Peyer's patch (tissue), 4 donors: ENCODE measurements at regions not wholly inside any gene's neighbourhood (a gene's known extent, or its start where the extent isn't known, plus 50 kb on each side); places are given as distances from the start of the nearest gene placed in this dataset.
A peak's percentile ranks its signal among the peaks of the same experiment; 100 is the strongest.

ENCODE experiments used
- DNase-seq, 3 donors: peaks; one replicate each; pipeline ENCODE4 v3.0.0-alpha.2; 2017 to 2019
- H3K27ac ChIP-seq, 4 donors: fragments of 200-600 bp; sonication (generic); one replicate each; pipeline ENCODE4 v1.5.1; 2016 to 2019
- H3K27me3 ChIP-seq, 2 donors: fragments of 200-600 bp; sonication (generic); one replicate each; pipeline ENCODE4 v1.5.1; 2019
- H3K36me3 ChIP-seq, 3 donors: fragments of 200-600 bp; sonication (generic); one replicate each; pipeline ENCODE4 v1.5.1; 2016 to 2019
- H3K4me1 ChIP-seq, 4 donors: fragments of 200-600 bp; sonication (generic); one replicate each; pipeline ENCODE4 v1.5.1; 2016 to 2019
- H3K4me3 ChIP-seq, 4 donors: fragments of 200-600 bp; sonication (generic); 1 replicate in 3 of 4; 2 replicates in 1 of 4; pipeline ENCODE4 v1.5.1; 2016 to 2019; ENCODE audit warnings: mild to moderate bottlenecking in 1 of 4
- H3K9me3 ChIP-seq, 4 donors: fragments of 200-600 bp; sonication (generic); one replicate each; pipeline ENCODE4 v1.5.1; 2016 to 2019; ENCODE audit warnings: mild to moderate bottlenecking in 1 of 4
- POLR2A ChIP-seq, 2 donors: fragments of 450-650 bp; IDR thresholded peaks; one replicate each; pipeline ENCODE4 v1.5.1; 2017; ENCODE audit warnings: antibody characterized with exemption in 2 of 2, mild to moderate bottlenecking in 2 of 2, moderate library complexity in 2 of 2
- TF ChIP-seq, protein P1 (sequence below), 6 experiments: fragments of 450-650 bp in 4 of 6; fragments of 200-600 bp in 2 of 6; sonication (generic) in 1 of 6; IDR thresholded peaks; one replicate each; pipeline ENCODE4 v1.5.1; 2017 to 2019; ENCODE audit warnings: antibody characterized with exemption in 6 of 6, mild to moderate bottlenecking in 3 of 6, moderate library complexity in 1 of 6

DNA sequence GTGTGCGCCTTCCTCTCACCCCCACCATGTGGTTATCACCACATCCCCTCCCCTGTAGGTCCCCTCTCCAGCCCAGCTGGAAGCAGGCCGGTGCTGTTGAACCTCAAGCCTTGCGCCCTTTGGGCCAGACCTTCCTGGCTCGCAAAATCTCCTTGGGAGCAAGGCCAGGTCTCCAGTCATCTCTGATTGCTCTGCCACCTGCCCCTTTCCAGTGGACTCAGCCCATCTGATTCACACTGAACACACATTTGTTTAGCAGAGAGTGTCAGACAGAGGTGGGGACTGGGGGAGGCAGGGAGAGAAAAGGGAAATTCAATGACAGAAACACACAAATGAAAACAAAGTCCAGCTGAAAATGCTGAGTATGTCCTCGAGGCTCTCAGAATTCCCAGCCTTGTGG lies 119.4 kb downstream of the TPRA1 start:
- Histone ChIP-seq H3K4me3 (no peak overlapping the region), H3K36me3 (no peaks in the 10 kb centered on the region), H3K9me3 (no peaks in the 10 kb centered on the region), H3K4me1 (no peaks in the 10 kb centered on the region), H3K27ac (no peak overlapping the region), H3K27me3 (no peaks in the 10 kb centered on the region)
- DNase-seq, result no peak
- no peak for TF ChIP-seq POLR2A (IDR thresholded peaks at IDR 0.05)
- TF ChIP-seq, protein P1, sequence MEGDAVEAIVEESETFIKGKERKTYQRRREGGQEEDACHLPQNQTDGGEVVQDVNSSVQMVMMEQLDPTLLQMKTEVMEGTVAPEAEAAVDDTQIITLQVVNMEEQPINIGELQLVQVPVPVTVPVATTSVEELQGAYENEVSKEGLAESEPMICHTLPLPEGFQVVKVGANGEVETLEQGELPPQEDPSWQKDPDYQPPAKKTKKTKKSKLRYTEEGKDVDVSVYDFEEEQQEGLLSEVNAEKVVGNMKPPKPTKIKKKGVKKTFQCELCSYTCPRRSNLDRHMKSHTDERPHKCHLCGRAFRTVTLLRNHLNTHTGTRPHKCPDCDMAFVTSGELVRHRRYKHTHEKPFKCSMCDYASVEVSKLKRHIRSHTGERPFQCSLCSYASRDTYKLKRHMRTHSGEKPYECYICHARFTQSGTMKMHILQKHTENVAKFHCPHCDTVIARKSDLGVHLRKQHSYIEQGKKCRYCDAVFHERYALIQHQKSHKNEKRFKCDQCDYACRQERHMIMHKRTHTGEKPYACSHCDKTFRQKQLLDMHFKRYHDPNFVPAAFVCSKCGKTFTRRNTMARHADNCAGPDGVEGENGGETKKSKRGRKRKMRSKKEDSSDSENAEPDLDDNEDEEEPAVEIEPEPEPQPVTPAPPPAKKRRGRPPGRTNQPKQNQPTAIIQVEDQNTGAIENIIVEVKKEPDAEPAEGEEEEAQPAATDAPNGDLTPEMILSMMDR (IDR thresholded peaks at IDR 0.05), result no peak

DNA sequence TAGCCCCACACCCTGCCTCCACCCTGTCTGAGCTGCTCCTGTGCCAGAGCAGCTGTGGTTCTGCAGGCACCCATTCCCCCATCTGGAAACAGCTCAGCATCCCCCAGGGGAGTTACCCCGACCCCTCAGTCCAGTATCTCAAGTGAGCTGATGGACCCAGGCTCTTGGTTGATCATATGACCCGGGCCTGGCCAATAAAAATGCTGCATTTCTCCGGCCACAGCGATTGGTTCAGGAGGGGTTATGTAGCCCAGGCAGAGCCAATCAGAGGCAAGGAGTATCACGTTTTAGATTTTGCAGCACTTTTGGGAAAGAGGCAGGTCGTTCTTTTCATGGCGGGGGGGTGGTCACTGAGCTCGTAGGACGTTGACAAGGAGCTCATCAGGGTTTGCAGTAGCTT lies 120.8 kb downstream of the TPRA1 start:
- Histone ChIP-seq H3K9me3 (no peaks in the 10 kb centered on the region), H3K27ac (no peak overlapping the region), H3K4me3 (no peak overlapping the region), H3K4me1 (no peaks in the 10 kb centered on the region), H3K36me3 (no peaks in the 10 kb centered on the region), H3K27me3 (no peaks in the 10 kb centered on the region)
- TF ChIP-seq, protein P1 (IDR thresholded peaks at IDR 0.05), result no peak
- TF ChIP-seq POLR2A (IDR thresholded peaks at IDR 0.05), result no peak
- DNase-seq, result no peak

DNA sequence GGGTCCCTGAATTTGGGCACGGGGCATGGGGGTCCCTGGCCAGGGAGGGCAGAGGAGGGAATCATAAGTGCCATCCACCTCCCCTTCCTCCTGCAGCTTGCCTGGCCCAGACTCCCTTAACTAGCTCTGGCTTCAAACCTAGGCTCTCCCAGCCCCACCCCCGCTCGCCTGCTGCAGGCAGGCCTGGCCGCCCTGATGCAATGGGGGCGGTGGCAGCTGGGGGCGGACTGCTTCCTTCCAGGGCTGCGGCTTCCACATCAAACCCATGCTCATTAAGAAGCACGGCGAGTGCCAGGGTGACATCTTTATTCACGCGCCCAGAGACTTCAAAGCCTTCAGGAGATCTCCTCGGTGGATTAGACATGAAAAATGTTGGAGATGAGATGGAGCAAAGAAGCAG lies 123.1 kb downstream of the TPRA1 start:
- H3K9me3 ChIP-seq, result no peaks in the 10 kb centered on the region
- no peak for DNase-seq
- H3K27me3 ChIP-seq, result no peaks in the 10 kb centered on the region
- H3K36me3 ChIP-seq, result no peaks in the 10 kb centered on the region
- no peaks in the 10 kb centered on the region for H3K4me1 ChIP-seq
- no peak overlapping the region for H3K27ac ChIP-seq
- TF ChIP-seq, protein P1 (IDR thresholded peaks at IDR 0.05), result no peak
- no peak for TF ChIP-seq POLR2A (IDR thresholded peaks at IDR 0.05)
- H3K4me3 ChIP-seq, result no peak overlapping the region

DNA sequence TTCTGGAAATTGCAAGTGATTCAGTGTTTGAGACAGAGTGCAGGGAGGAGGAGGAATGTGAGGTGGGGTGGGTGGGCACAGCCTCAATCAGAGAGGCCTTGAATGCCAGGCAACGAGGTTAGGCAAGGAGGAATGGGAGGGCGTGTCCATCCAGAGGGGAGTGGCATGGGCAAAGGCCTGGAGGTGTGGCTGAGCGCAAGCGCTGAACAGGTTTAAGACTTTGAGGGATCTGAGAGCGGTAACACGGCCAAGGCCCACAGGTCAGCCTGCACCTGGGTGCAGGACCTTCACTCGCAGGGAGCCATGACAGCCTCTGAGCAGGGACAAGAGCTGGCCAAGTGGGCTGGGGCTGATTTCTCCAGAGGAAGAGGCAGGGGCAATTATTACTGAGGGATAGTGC lies 125.9 kb downstream of the TPRA1 start:
- no peak for TF ChIP-seq POLR2A (IDR thresholded peaks at IDR 0.05)
- TF ChIP-seq, protein P1 (IDR thresholded peaks at IDR 0.05), result no peak
- Histone ChIP-seq H3K9me3 (no peaks in the 10 kb centered on the region), H3K36me3 (no peaks in the 10 kb centered on the region), H3K27ac (no peak overlapping the region), H3K4me3 (no peak overlapping the region), H3K27me3 (no peaks in the 10 kb centered on the region), H3K4me1 (no peaks in the 10 kb centered on the region)
- DNase-seq, result peak in 2 of 3 donors; percentile 50 to 60

DNA sequence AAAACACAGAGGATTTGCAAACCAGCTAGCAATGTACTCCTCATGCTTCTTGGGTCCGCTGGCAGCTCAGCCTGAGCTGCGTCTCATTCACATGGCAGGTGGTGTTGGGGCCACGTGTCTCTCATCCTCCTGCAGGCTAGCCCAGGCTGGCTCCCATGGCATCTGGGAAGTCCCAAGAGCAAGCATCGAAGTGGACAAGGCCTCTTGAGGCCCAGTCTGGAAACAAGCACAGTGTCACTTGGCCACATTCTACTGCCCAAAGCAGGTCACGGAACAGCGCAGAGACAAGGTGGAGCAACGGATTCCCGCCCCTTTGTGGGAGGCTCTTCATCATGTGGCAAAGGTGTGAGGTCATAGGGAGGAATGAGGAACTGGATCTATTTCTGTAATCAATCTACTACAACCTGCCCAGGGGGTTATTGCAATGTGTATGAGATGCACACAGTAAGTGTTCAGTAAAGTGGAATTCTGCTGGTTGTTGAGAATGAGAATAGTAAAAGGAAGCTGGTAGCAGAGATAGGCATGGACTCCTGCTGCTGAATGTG lies 128.3 kb downstream of the TPRA1 start:
- no peak overlapping the region for H3K4me3 ChIP-seq
- H3K36me3 ChIP-seq, result no peaks in the 10 kb centered on the region
- no peak overlapping the region for H3K27ac ChIP-seq
- TF ChIP-seq, protein P1 (IDR thresholded peaks at IDR 0.05), result no peak
- TF ChIP-seq POLR2A (IDR thresholded peaks at IDR 0.05), result no peak
- no peaks in the 10 kb centered on the region for H3K9me3 ChIP-seq
- H3K4me1 ChIP-seq, result peaks cover 0 to 2% (median 0%) of the 10 kb centered on the region in 4 donors
- no peak for DNase-seq
- peaks cover 0 to 7% of the 10 kb centered on the region in 2 donors for H3K27me3 ChIP-seq
